ENCODE measurements at regions not wholly inside any gene's neighbourhood (a gene's known extent, or its start where the extent isn't known, plus 50 kb on each side); places are given as distances from the start of the nearest gene placed in this dataset.

GRCh38 chr13:47334173-47334572 lies 437.3 kb upstream of the HTR2A start:
- H3K4me2 ChIP-seq (ENCODE audit: control insufficient read depth, extremely low read depth, insufficient read depth, low read depth, low read length) = no peak overlapping the region
- no peaks in the 10 kb centered on the region for H3K36me3 ChIP-seq (ENCODE audit: control insufficient read depth in 2 of 2, extremely low read depth in 1 of 2, insufficient read depth in 2 of 2, low read length in 2 of 2)
- no peaks in the 10 kb centered on the region for H3K79me2 ChIP-seq (ENCODE audit: control insufficient read depth, insufficient read depth, low read length)
- H3K9me3 ChIP-seq (ENCODE audit: control insufficient read depth, low read depth, low read length) = no peaks in the 10 kb centered on the region
- H3K27ac ChIP-seq (ENCODE audit: control insufficient read depth, insufficient read depth, low read length) = no peak overlapping the region
- no peak overlapping the region for H2AFZ ChIP-seq (ENCODE audit: control insufficient read depth, low read length)
- H3K9ac ChIP-seq (ENCODE audit: control insufficient read depth, extremely low read depth, insufficient read depth, low read length) = no peak overlapping the region
- no peak for DNase-seq (ENCODE audit: low read depth, low spot score)
- no peak for TF ChIP-seq EZH2 (IDR thresholded peaks at IDR 0.05; ENCODE audit: low read length)
- TF ChIP-seq, protein P1, sequence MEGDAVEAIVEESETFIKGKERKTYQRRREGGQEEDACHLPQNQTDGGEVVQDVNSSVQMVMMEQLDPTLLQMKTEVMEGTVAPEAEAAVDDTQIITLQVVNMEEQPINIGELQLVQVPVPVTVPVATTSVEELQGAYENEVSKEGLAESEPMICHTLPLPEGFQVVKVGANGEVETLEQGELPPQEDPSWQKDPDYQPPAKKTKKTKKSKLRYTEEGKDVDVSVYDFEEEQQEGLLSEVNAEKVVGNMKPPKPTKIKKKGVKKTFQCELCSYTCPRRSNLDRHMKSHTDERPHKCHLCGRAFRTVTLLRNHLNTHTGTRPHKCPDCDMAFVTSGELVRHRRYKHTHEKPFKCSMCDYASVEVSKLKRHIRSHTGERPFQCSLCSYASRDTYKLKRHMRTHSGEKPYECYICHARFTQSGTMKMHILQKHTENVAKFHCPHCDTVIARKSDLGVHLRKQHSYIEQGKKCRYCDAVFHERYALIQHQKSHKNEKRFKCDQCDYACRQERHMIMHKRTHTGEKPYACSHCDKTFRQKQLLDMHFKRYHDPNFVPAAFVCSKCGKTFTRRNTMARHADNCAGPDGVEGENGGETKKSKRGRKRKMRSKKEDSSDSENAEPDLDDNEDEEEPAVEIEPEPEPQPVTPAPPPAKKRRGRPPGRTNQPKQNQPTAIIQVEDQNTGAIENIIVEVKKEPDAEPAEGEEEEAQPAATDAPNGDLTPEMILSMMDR (optimal IDR thresholded peaks at IDR 0.05 in 1 of 3, IDR thresholded peaks at IDR 0.05 in 1 of 3, conservative IDR thresholded peaks at IDR 0.05 in 1 of 3; ENCODE audit: extremely low read depth in 1 of 3, insufficient read depth in 2 of 3, low read length in 3 of 3) = no peak
- H3K9me1 ChIP-seq (ENCODE audit: control insufficient read depth, extremely low read depth, insufficient read depth, low read length) = no peaks in the 10 kb centered on the region
- no peak for FAIRE-seq
- H3K27me3 ChIP-seq (ENCODE audit: control insufficient read depth, extremely low read depth, insufficient read depth, low read length) = no peaks in the 10 kb centered on the region
- no peak overlapping the region for H3K4me3 ChIP-seq (ENCODE audit: control insufficient read depth in 2 of 3, extremely low read depth in 1 of 3, insufficient read depth in 2 of 3, low read depth in 1 of 3, low read length in 3 of 3)
- dilution Hi-C loops (cut with MboI; ENCODE audit: extremely low pct_ligation_motif_present, low sequenced_read_pairs) = no loop called here
- H3K4me1 ChIP-seq (ENCODE audit: control insufficient read depth, extremely low read depth, insufficient read depth, low read length) = no peaks in the 10 kb centered on the region
- no peaks in the 10 kb centered on the region for H4K20me1 ChIP-seq (ENCODE audit: control insufficient read depth, extremely low read depth, insufficient read depth, low read length)

DNA sequence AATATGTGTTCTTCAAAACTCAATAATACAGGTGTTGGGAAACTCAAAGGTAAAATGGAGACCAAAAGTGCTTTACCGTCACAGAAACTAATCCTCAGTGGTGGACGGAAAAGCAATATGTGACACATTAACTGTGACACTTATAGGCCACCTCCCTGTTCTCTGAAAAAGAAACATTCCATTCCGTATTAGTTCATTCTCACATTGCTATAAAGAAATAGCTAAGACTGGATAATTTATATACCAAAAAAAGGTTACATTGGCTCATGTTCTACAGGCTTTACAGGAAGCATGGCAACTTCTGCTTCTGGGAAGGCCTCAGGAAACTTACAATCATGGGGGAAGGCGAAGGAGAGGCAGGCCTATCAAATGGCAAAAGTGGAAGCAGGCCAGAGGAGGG lies 435.3 kb upstream of the HTR2A start:
- DNase-seq (ENCODE audit: low read depth, low spot score) = no peak
- no peak overlapping the region for H3K4me3 ChIP-seq (ENCODE audit: control insufficient read depth in 2 of 3, extremely low read depth in 1 of 3, insufficient read depth in 2 of 3, low read depth in 1 of 3, low read length in 3 of 3)
- no peak overlapping the region for H2AFZ ChIP-seq (ENCODE audit: control insufficient read depth, low read length)
- no peaks in the 10 kb centered on the region for H3K9me3 ChIP-seq (ENCODE audit: control insufficient read depth, low read depth, low read length)
- H4K20me1 ChIP-seq (ENCODE audit: control insufficient read depth, extremely low read depth, insufficient read depth, low read length) = no peaks in the 10 kb centered on the region
- H3K9me1 ChIP-seq (ENCODE audit: control insufficient read depth, extremely low read depth, insufficient read depth, low read length) = no peaks in the 10 kb centered on the region
- dilution Hi-C loops (cut with MboI; ENCODE audit: extremely low pct_ligation_motif_present, low sequenced_read_pairs) = no loop called here
- no peak for FAIRE-seq
- TF ChIP-seq EZH2 (IDR thresholded peaks at IDR 0.05; ENCODE audit: low read length) = no peak
- TF ChIP-seq, protein P1 (optimal IDR thresholded peaks at IDR 0.05 in 1 of 3, IDR thresholded peaks at IDR 0.05 in 1 of 3, conservative IDR thresholded peaks at IDR 0.05 in 1 of 3; ENCODE audit: extremely low read depth in 1 of 3, insufficient read depth in 2 of 3, low read length in 3 of 3) = no peak
- H3K36me3 ChIP-seq (ENCODE audit: control insufficient read depth in 2 of 2, extremely low read depth in 1 of 2, insufficient read depth in 2 of 2, low read length in 2 of 2) = no peaks in the 10 kb centered on the region
- H3K27ac ChIP-seq (ENCODE audit: control insufficient read depth, insufficient read depth, low read length) = no peak overlapping the region
- no peak overlapping the region for H3K4me2 ChIP-seq (ENCODE audit: control insufficient read depth, extremely low read depth, insufficient read depth, low read depth, low read length)
- H3K9ac ChIP-seq (ENCODE audit: control insufficient read depth, extremely low read depth, insufficient read depth, low read length) = no peak overlapping the region
- H3K27me3 ChIP-seq (ENCODE audit: control insufficient read depth, extremely low read depth, insufficient read depth, low read length) = no peaks in the 10 kb centered on the region
- H3K4me1 ChIP-seq (ENCODE audit: control insufficient read depth, extremely low read depth, insufficient read depth, low read length) = no peaks in the 10 kb centered on the region
- H3K79me2 ChIP-seq (ENCODE audit: control insufficient read depth, insufficient read depth, low read length) = no peaks in the 10 kb centered on the region
